ENCODE measurements at regions not wholly inside any gene's neighbourhood (a gene's known extent, or its start where the extent isn't known, plus 50 kb on each side); places are given as distances from the start of the nearest gene placed in this dataset.

GRCh38 chr13:22110368-22110767, 439.5 kb downstream of the FGF9 start:
- TF ChIP-seq CTCF (IDR thresholded peaks at IDR 0.05) (no peak), REST (IDR thresholded peaks at IDR 0.05; ENCODE audit: insufficient read depth in 1 of 2, low read depth in 2 of 2, low read length in 1 of 2) (no peak), POLR2AphosphoS5 (IDR thresholded peaks at IDR 0.05; ENCODE audit: low read depth, low read length) (no peak), SIN3A (IDR thresholded peaks at IDR 0.05; ENCODE audit: borderline replicate concordance, insufficient read depth, low read depth, low read length) (no peak)
